K562 (cell line): ENCODE measurements at regions not wholly inside any gene's neighbourhood (a gene's known extent, or its start where the extent isn't known, plus 50 kb on each side); places are given as distances from the start of the nearest gene placed in this dataset.

Source experiments
- ATAC-seq: fragments of 200-7000 bp; cut with Tn5 transposase; 3 replicates; pipeline ENCODE4 v1.9.1; 2020; ENCODE audit warnings: moderate library complexity
- BruUV-seq: library from RNA; stranded (reverse); fragments of 400-500 nt; replicated peaks from 2 replicates; lab custom pipeline; 2021; lab: Mats Ljungman, UMichigan
- CTCF ChIA-PET: fragments of 300-600 bp; formaldehyde crosslinking; extraction: SDS; loops from one replicate; lab custom pipeline; 2021; ENCODE audit warnings: low intra/inter-chr PET ratio; lab: Yijun Ruan, JAX
- POLR2A ChIA-PET: fragments of 300-600, 350-650 bp; sonication (Branson Sonifier 250); formaldehyde crosslinking; extraction: SDS; loops from one replicate; lab custom pipeline; 2021; ENCODE audit warnings: antibody characterized with exemption, inconsistent platforms; lab: Yijun Ruan, JAX
- DNase-seq, 4 experiments: peaks; one replicate each; pipeline versions ENCODE4 v3.0.0 to v3.0.0-alpha.2; 2011 to 2018; ENCODE audit warnings: low spot score in 3 of 4, mixed read lengths in 3 of 4; ENCODE audit errors: extremely low read depth in 1 of 4
- FAIRE-seq: peaks from 2 replicates; lab custom pipeline; 2011; peaks lifted over from hg19 to GRCh38; lab: Jason Lieb, UNC
- H2AFZ ChIP-seq: 2 replicates; pipeline ENCODE4 v1.6.0; 2011; ENCODE audit warnings: low read depth, low read length, control low read depth, inconsistent platforms
- H3K27ac ChIP-seq: fragments of 200-600 bp; 3 replicates; pipeline ENCODE4 v1.8.0; 2011; ENCODE audit warnings: low read depth, mild to moderate bottlenecking, control low read depth, inconsistent platforms, low read length, moderate library complexity, mixed read lengths; ENCODE audit errors: extremely low read depth
- H3K27me3 ChIP-seq, 2 experiments: fragments of 300-600 bp in 1 of 2; 2 replicates in 1 of 2; 3 replicates in 1 of 2; pipeline versions ENCODE4 v1.6.0 to v1.8.0; 2011; ENCODE audit warnings: inconsistent platforms in 2 of 2, low read length in 2 of 2, mild to moderate bottlenecking in 1 of 2, mixed read lengths in 1 of 2, moderate library complexity in 1 of 2; ENCODE audit not compliant: control insufficient read depth in 2 of 2, insufficient read depth in 2 of 2
- H3K36me3 ChIP-seq: fragments of 300-600 bp; 3 replicates; pipeline ENCODE4 v1.8.0; 2011; ENCODE audit warnings: mild to moderate bottlenecking, low read length, inconsistent platforms; ENCODE audit not compliant: control insufficient read depth, insufficient read depth
- H3K4me1 ChIP-seq, 2 experiments: fragments of 200-600 bp in 1 of 2; replicated peaks in 1 of 2; 2 replicates in 1 of 2; 3 replicates in 1 of 2; pipeline versions ENCODE4 v1.5.1 to v1.8.0; 2011; ENCODE audit warnings: inconsistent platforms in 2 of 2, low read length in 2 of 2, mild to moderate bottlenecking in 1 of 2, mixed read lengths in 1 of 2, moderate library complexity in 1 of 2; ENCODE audit not compliant: control insufficient read depth in 2 of 2, insufficient read depth in 2 of 2
- H3K4me2 ChIP-seq: 2 replicates; pipeline ENCODE4 v1.6.1; 2011; ENCODE audit warnings: low read length, control low read depth, inconsistent platforms, mixed read lengths; ENCODE audit not compliant: insufficient read depth
- H3K4me3 ChIP-seq: fragments of 200-600 bp; sonication (generic), shearing (Covaris generic); 2 replicates; pipeline ENCODE4 v1.5.1; 2016; ENCODE audit warnings: control low read depth, inconsistent platforms
- H3K79me2 ChIP-seq: fragments of 200-600 bp; 3 replicates; pipeline ENCODE4 v1.8.0; 2011; ENCODE audit warnings: low read length, inconsistent platforms; ENCODE audit not compliant: control insufficient read depth, insufficient read depth
- H3K9ac ChIP-seq, 2 experiments: 2 replicates each; pipeline versions ENCODE4 v1.6.0 to v1.6.1; 2011; ENCODE audit warnings: low read depth in 2 of 2, low read length in 2 of 2, control low read depth in 1 of 2, inconsistent platforms in 1 of 2, mild to moderate bottlenecking in 1 of 2, mixed read lengths in 1 of 2; ENCODE audit not compliant: insufficient read depth in 1 of 2
- H3K9me1 ChIP-seq: one replicate; pipeline ENCODE4 v1.6.0; 2011; ENCODE audit warnings: inconsistent platforms, mild to moderate bottlenecking, low read length, moderate library complexity; ENCODE audit not compliant: control insufficient read depth, insufficient read depth
- H3K9me3 ChIP-seq: replicated peaks from 2 replicates; pipeline ENCODE4 v1.5.1; 2011; ENCODE audit warnings: low read depth, low read length, inconsistent platforms; ENCODE audit not compliant: control insufficient read depth, insufficient read depth
- H4K20me1 ChIP-seq: replicated peaks from 2 replicates; pipeline ENCODE4 v1.6.1; 2011; ENCODE audit warnings: low read length, inconsistent platforms, mixed read lengths; ENCODE audit not compliant: control insufficient read depth, insufficient read depth
- AFF4 ChIP-seq: sonication (generic); formaldehyde crosslinking; IDR thresholded peaks from 2 replicates; pipeline ENCODE4 v1.8.0; 2023; ENCODE audit warnings: mild to moderate bottlenecking, missing genetic modification reagents
- CXXC5 ChIP-seq: fragments of 250-450 bp; sonication (Bioruptor Pico); IDR thresholded peaks from 2 replicates; pipeline ENCODE4 v1.8.0; 2022; ENCODE audit warnings: inconsistent platforms, mild to moderate bottlenecking, moderate library complexity
- MTA3 ChIP-seq: fragments of 450-650 bp; formaldehyde crosslinking; IDR thresholded peaks from 2 replicates; pipeline ENCODE4 v1.6.1; 2017; ENCODE audit warnings: mild to moderate bottlenecking, borderline replicate concordance
- MXD1 ChIP-seq: fragments of 250-450 bp; sonication (Bioruptor Pico); IDR thresholded peaks from 2 replicates; pipeline ENCODE4 v1.8.0; 2021; ENCODE audit warnings: borderline replicate concordance, mild to moderate bottlenecking, moderate library complexity; ENCODE audit not compliant: poor library complexity, severe bottlenecking
- SAFB ChIP-seq: fragments of 200-400 bp; formaldehyde crosslinking; IDR thresholded peaks from 2 replicates; pipeline ENCODE4 v1.6.1; 2017; ENCODE audit warnings: low read depth, low read length, borderline replicate concordance
- TSHZ1 ChIP-seq: fragments of 250-450 bp; sonication (Bioruptor Pico); IDR thresholded peaks from 2 replicates; pipeline ENCODE4 v1.4.0; 2020; ENCODE audit warnings: mild to moderate bottlenecking, moderate library complexity
- ZBTB11 ChIP-seq, 3 experiments: fragments of 200-800 bp in 1 of 3; fragments of 250-450 bp in 1 of 3; fragments of 450-650 bp in 1 of 3; sonication (Bioruptor Pico) in 1 of 3; sonication (Bioruptor generic) in 1 of 3; formaldehyde crosslinking in 1 of 3; IDR thresholded peaks; 2 replicates each; pipeline versions ENCODE4 v1.6.1 to v1.8.0; 2016 to 2022; ENCODE audit warnings: mild to moderate bottlenecking in 2 of 3, missing genetic modification characterization in 2 of 3, missing compliant biosample characterization in 1 of 3, moderate library complexity in 1 of 3
- ZNF175 ChIP-seq: fragments of 200-800 bp; sonication (Bioruptor generic); IDR thresholded peaks from 2 replicates; pipeline ENCODE4 v1.6.1; 2016; ENCODE audit warnings: low read depth, mild to moderate bottlenecking, missing genetic modification characterization, missing compliant biosample characterization
- ZNF23 ChIP-seq: fragments of 250-450 bp; sonication (Bioruptor Pico); IDR thresholded peaks from 2 replicates; pipeline ENCODE4 v1.4.0; 2020; ENCODE audit warnings: mild to moderate bottlenecking
- WGBS: fragments of 100-300 bp; shearing (Covaris generic); methylation state at CpG from one replicate; pipeline ENCODE4 v1.1.6; 2016; ENCODE audit warnings: low coverage, mixed read lengths; ENCODE audit not compliant: insufficient coverage; ENCODE audit errors: missing lambda C conversion rate; 5-methylcytosine and 5-hydroxymethylcytosine counted together
- in situ Hi-C: fragments of 300-500 bp; cut with MboI; formaldehyde crosslinking; loops from 4 replicates; pipeline ENCODE4 v1.15.0; 2018; ENCODE audit warnings: inconsistent platforms, mixed read lengths
- intact Hi-C: fragments of 100-400 bp; cut with micrococcal nuclease; formaldehyde crosslinking; loops from 2 replicates; pipeline ENCODE4 v1.14.2; 2022

GRCh38 chr3:16112910-16113504, 61.5 kb upstream of the GALNT15 start:
- Histone ChIP-seq H3K36me3 (no peaks in the 10 kb centered on the region), H3K4me2 (no peak overlapping the region), H3K27ac (no peak overlapping the region), H3K27me3 (no peaks in the 10 kb centered on the region), H3K79me2 (no peaks in the 10 kb centered on the region), H3K4me3 (no peak overlapping the region), H3K9ac (no peak overlapping the region), H3K4me1 (no peaks in the 10 kb centered on the region), H2AFZ (no peak overlapping the region), H3K9me3 (no peaks in the 10 kb centered on the region), H3K9me1 (no peaks in the 10 kb centered on the region), H4K20me1 (no peaks in the 10 kb centered on the region)
- in situ Hi-C loops, result no loop called here
- DNase-seq (no peak), ATAC-seq (no peak), FAIRE-seq (no peak)
- ChIA-PET CTCF (no interaction called here), POLR2A (interaction anchor here (0.6 kb wide), 1 partner anchor 577 kb away, joined by 3 read pairs; no protein-coding TSS in a partner anchor)
- WGBS, result 0% methylated on average over 1 of the region's 1 CpG
- intact Hi-C loops, result no loop called here
- no TSS peak for BruUV-seq
- TF ChIP-seq MTA3 (no peak), ZNF175 (CRISPR knock-in tag) (no peak), SAFB (no peak), CXXC5 (CRISPR knock-in tag) (no peak), ZNF23 (CRISPR knock-in tag) (no peak), TSHZ1 (CRISPR knock-in tag) (no peak), MXD1 (no peak), ZBTB11 (CRISPR knock-in tag; IDR thresholded peaks at IDR 0.05) (no peak), AFF4 (CRISPR knock-in tag) (no peak)
